NCI-H2196 (cell line): ENCODE measurements at regions not wholly inside any gene's neighbourhood (a gene's known extent, or its start where the extent isn't known, plus 50 kb on each side); places are given as distances from the start of the nearest gene placed in this dataset.

Experiments
- DNase-seq: peaks from one replicate; lab custom pipeline; 2025; ENCODE audit not compliant: unreplicated experiment; lab: John Stamatoyannopoulos, UW

DNA sequence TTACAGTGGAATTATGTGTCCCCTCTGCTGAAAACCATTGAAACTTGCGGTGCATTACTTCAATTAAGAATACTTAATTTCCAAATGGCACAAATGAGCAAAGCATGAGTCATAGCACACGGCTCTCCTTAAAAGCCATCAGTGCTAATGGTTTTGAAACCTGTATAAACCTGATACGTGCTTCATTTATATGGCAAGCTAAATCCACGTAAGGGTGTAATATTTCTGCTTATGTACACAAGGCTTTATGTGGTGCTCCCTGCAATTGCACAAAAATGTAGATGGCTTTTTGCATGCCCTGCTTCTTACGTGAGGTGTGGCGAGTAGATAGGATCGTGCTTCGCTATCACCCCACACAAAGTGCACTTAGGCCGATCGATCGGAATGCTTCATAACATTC, 840.9 kb downstream of the GALR1 start:
- DNase-seq, result peak; percentile 40

DNA sequence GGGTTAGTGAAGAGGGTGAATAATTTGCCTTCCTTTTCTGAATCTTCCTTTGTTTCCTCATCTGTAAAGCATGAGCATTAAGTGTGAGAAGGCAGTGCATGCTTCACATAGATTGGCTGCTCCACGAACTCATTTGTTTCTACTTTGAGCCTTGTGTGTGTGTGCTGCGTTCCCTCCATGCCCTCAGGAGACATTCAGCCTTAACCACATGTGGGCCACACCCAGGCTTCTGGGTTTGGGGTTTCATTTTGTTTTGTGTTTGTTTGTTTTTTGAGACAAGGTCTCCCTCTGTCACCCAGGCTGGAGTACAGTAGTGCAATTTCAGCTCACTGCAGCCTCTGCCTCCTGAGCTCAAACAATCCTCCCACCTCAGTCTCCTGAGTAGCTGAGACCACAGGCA, 843.3 kb downstream of the GALR1 start:
- no peak for DNase-seq

DNA sequence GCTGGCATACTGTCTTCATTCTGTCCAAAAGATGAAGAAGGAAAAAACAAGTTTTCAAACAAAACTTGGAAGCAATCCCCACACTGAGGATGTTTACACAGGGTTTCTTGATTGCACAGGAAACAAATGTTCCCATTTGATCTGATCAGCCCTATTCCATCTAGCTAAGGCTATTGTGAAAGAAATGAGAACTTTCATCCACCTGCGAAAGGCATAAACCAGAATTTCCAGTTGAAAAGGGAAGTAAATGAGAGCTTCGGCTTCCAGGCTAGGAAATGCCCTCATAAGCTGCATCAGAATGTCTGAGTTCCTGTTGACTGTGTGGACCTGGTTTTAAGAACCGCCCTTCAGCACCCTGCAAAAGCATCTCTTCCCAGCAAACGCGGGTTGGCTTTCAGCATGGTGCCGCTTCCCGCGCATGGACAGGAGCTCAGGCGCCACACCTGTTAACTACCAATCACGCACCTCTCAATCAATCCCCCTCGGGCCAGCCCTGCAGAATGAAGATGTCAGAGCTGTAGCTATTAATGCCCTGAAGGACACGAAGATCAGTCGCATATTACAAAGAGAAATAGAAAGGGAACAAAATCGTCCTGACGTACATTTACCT, 850.4 kb downstream of the GALR1 start:
- DNase-seq, result no peak

GRCh38 chr18:78101091-78101490, 851.4 kb downstream of the GALR1 start:
- DNase-seq, result no peak

DNA sequence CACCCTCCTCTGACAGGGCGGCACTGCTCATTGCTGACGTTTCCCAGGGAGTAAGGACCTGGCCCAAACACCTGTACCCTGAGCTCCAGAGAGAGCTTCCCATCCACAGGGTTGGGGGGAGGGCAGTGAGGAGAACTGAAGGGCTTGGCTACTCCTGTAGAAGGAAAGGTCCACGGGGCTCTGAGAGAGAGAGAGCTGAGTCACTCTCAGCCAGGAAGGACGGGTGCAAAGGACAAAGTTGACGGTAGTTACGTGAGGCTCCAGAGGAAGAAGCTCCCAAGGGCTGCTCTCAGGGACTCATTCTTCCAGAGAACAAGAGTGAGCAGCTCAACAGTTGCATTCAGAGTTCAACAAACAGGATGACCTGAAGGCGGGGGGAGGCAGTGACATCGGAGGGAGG, 852.5 kb downstream of the GALR1 start:
- no peak for DNase-seq

- DNase-seq, result no peak
Measured at GRCh38 chr18:78105611-78106010, 856.0 kb downstream of the GALR1 start.

- no peak for DNase-seq
Measured at GRCh38 chr18:78106946-78107345, 857.3 kb downstream of the GALR1 start.

DNA sequence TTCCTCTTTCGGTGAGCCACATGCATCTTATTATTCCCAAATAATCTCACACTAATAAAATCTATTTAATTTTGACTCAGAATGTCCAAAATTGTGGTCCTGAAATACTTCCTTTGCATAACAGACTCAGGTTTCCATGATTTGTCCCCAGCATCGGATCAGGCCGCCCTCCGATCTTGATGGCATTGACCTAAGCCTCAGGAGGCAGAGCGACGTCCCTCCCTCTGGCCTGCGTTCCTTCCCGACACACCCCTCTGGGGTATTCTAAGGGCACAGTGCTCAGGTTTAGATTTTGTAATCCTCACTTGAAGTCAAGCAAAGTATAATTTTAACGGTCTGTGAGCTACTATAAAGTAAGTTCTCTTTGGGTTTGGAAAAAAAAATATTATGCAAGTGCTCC, 857.7 kb downstream of the GALR1 start:
- no peak for DNase-seq

GRCh38 chr18:78108554-78108953, 858.9 kb downstream of the GALR1 start:
- no peak for DNase-seq

DNA sequence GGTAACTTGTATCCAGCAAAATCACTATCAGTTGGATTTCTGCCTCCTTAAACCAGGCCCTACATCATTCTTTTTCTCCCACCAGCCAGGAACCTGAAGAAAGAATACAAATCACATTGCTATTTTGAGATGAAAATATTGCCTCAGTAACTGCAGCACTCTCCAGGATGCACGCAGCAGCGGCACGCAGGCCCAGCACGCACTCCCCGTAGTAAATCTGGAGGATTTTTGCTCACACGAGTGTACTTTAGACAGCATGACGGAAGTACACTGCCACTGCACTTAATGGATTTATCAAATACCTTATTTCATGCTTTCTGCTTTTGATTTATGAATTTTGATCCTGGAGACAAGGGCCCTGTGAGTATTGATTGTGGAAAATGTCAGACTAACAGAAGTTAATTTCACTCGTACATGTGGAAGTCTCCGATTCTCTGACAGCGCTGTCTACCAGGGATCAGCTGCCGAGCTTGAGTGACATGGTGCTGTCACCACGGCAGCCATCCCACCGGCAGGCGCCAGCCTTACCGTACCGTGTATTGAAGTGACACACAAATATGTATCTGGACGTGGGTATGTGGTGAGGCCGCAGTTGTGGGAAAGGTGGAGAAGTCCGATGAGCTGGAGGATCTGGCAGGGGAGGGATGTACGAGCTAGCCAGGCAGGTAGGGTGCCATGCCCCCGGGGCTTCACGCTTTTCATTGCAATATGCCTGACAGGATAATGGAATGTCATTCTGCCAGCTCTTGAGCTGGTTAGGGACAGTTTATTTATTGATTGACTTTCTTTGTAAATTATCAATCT, 863.7 kb downstream of the GALR1 start:
- DNase-seq, result no peak

- no peak for DNase-seq
Measured at GRCh38 chr18:78113940-78114251, 864.2 kb downstream of the GALR1 start.

GRCh38 chr18:78115896-78116561, 863.6 kb upstream of the SALL3 start:
- no peak for DNase-seq

GRCh38 chr18:78123144-78123909, 856.3 kb upstream of the SALL3 start:
- DNase-seq, result no peak

GRCh38 chr18:78123926-78124797, 855.5 kb upstream of the SALL3 start:
- DNase-seq, result no peak

DNA sequence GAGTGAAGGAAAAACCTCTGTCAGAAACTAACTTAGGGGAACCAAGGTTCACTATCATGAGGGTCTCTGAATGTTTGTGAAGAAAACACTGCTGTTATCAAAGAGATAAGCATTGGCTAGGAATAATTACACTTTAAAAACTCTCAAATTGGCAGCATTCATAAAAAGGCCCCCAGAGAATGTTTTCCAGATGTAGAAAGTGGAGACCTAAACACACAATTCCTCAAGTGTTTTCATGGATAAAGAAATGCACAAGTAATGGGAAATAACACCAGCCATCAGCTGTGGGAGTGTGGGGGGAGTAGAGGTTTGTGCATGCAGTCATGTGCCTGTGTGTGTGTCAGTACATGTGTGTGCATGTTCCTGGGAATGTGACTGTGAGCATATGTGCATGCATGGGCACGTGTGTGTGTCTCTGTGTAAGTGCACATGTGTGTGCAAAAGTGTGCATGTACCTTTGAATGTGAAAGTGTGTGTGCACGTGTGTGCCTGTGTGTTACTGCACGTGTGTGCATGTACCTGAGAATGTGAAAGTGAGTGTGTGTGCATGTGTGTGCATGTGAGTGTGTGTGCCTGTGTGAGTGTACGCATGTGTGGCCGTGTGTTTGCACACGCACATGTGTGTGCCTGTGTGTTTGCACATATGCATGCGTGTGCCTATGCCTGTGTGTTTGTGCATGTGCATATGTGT, 854.3 kb upstream of the SALL3 start:
- no peak for DNase-seq

DNA sequence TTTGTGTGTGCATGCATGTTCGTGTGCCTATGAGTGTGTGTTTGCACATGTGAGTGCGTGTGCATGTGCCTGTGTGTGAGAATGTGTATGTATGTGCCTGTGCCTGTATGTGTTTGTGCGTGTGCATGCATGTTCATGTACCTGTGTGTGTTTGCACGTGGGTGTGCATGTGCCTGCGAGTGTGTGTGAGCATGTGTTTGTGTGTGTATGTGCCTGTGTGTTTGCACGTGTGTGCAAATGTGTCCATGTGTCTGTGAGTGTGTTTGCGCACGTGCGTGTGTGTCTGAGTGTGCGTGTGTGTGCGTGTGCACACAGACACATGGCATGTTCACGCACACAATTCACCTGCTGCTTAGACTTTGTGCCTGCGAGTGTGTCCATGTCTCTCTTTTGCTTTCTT, 853.5 kb upstream of the SALL3 start:
- DNase-seq, result no peak

DNA sequence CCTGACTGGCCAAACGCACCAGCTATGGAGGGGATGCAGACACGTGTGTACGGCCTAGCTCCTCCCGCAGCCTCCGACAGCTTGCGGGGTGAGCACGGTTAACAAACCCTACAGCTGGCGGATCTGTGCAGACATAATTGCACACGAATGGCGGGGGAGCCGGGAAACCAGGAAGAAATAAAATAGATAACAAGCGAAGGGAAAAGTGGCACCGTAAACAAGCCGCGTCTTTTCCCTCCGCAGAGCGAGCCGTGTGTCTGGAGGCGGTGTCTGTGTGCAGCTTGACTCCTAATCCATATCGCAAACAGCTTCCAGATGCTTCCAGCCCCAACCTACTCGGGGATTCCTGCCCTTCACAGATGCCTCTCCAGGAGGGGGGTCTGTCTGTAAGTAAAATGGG, 853.1 kb upstream of the SALL3 start:
- no peak for DNase-seq

DNA sequence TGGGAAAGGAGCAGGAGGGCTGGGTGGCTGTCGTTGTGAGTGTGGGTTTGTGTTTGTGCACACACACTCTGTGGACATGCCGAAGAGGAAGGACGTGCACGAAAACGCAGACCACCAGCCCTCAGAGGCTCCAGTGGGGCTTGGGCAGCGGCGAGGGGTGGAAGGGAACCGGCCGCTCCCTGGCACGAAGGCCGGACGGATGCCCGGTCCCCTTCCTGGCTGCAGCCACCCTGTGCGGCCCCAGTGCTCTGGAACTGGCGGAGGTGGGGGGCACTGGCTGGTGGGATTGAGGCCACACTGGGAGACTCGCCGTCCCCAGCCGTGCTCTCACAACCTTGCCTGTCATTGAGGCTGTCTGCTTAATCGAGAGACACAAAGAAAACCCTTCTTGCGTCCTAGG, 852.6 kb upstream of the SALL3 start:
- no peak for DNase-seq

DNA sequence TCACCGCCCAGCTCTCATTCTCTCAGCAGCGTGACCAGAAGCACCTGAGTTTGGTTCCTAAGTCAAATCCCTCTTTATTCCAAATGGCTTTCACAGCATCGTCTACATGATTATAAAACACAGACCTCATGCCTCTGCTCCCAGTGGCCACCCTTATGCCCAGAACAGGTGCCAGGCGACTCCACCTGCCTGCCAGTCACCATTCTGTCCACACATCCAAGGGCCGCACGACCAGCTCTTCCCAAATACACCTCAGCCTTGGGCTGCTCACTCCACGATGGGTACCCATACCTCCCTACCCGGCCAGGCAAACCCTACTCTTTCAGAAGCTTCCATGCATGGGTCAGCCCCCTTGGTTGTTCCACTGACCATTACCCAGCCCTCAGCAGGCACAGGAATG, 851.6 kb upstream of the SALL3 start:
- DNase-seq, result no peak

DNA sequence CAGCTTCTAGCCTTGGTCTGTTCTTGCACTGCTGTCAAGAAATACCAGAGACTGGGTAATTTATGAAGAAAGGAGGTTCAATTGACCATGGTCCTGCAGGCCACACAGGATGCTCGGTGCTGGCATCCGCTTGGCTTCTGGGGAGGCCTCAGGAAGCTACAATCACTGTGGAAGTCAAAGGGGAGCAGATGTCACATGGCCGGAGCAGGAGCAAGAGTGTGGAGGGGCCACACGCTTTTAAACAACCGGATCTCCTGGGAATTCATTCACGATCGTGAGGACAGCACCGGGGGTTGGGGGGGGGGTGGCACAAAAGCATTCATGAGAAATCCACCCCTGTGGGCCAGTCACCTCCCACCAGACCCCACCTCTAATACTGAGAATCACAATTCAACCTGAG, 850.4 kb upstream of the SALL3 start:
- DNase-seq, result no peak
